ENCODE measurements at regions not wholly inside any gene's neighbourhood (a gene's known extent, or its start where the extent isn't known, plus 50 kb on each side); places are given as distances from the start of the nearest gene placed in this dataset.

DNA sequence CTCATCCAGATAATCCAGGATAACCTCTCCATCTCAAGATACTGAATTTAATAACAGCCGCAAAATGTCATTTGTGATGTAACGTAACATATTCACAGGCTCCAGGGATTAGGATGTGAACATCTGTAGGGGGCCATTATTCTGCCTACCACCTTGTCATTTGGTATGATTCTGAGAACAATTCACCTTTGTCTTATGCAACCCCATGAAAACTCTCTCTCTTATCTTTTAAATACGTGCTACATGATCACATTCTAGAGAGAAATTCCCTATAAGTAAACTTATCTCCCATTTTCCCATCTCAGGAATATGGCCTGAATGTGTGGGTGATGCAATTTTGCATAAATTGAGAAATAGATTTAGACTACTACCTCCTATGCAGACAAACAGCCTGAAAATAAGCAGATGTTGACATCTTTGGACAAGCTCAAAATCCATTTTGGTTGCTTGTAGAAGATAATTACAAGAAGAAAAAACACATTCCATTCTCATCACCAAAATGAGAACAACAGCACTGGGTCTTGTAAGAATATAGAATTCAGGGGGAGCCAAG lies 255.4 kb upstream of the STXBP5 start:
- CTCF ChIA-PET = no interaction called here
- POLR2A ChIA-PET = no interaction called here
- H3K4me1 Mint-ChIP-seq = no peaks in the 10 kb centered on the region
- ATAC-seq (no peak), DNase-seq (ENCODE audit: low spot score) (no peak)
- no peak overlapping the region for H3K27ac Mint-ChIP-seq
- peaks cover 21% of the 10 kb centered on the region for H3K9me3 Mint-ChIP-seq
- H3K27me3 Mint-ChIP-seq (ENCODE audit: low read depth) = no peaks in the 10 kb centered on the region
- H3K36me3 Mint-ChIP-seq = peaks cover 6% of the 10 kb centered on the region
- H3K4me3 Mint-ChIP-seq = no peak overlapping the region
- TF ChIP-seq, protein P1, sequence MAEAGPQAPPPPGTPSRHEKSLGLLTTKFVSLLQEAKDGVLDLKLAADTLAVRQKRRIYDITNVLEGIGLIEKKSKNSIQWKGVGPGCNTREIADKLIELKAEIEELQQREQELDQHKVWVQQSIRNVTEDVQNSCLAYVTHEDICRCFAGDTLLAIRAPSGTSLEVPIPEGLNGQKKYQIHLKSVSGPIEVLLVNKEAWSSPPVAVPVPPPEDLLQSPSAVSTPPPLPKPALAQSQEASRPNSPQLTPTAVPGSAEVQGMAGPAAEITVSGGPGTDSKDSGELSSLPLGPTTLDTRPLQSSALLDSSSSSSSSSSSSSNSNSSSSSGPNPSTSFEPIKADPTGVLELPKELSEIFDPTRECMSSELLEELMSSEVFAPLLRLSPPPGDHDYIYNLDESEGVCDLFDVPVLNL (CRISPR knock-in tag; IDR thresholded peaks at IDR 0.05; ENCODE audit: borderline replicate concordance, low read depth) = no peak
- TF ChIP-seq ZNF263 (CRISPR knock-in tag; IDR thresholded peaks at IDR 0.05; ENCODE audit: low read depth) (no peak), ZNF671 (CRISPR knock-in tag; IDR thresholded peaks at IDR 0.05) (no peak), EMX1 (CRISPR knock-in tag; IDR thresholded peaks at IDR 0.05) (no peak), SOX15 (CRISPR knock-in tag; IDR thresholded peaks at IDR 0.05) (no peak), NFE2L1 (CRISPR knock-in tag; IDR thresholded peaks at IDR 0.05) (no peak), SP1 (CRISPR knock-in tag; conservative IDR thresholded peaks at IDR 0.05) (no peak), JAZF1 (CRISPR knock-in tag; IDR thresholded peaks at IDR 0.05) (no peak), MXD4 (CRISPR knock-in tag; IDR thresholded peaks at IDR 0.05; ENCODE audit: borderline replicate concordance) (no peak)
- TF ChIP-seq, protein P2, sequence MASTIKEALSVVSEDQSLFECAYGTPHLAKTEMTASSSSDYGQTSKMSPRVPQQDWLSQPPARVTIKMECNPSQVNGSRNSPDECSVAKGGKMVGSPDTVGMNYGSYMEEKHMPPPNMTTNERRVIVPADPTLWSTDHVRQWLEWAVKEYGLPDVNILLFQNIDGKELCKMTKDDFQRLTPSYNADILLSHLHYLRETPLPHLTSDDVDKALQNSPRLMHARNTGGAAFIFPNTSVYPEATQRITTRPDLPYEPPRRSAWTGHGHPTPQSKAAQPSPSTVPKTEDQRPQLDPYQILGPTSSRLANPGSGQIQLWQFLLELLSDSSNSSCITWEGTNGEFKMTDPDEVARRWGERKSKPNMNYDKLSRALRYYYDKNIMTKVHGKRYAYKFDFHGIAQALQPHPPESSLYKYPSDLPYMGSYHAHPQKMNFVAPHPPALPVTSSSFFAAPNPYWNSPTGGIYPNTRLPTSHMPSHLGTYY (CRISPR knock-in tag; IDR thresholded peaks at IDR 0.05) = no peak
- TF ChIP-seq, protein P3, sequence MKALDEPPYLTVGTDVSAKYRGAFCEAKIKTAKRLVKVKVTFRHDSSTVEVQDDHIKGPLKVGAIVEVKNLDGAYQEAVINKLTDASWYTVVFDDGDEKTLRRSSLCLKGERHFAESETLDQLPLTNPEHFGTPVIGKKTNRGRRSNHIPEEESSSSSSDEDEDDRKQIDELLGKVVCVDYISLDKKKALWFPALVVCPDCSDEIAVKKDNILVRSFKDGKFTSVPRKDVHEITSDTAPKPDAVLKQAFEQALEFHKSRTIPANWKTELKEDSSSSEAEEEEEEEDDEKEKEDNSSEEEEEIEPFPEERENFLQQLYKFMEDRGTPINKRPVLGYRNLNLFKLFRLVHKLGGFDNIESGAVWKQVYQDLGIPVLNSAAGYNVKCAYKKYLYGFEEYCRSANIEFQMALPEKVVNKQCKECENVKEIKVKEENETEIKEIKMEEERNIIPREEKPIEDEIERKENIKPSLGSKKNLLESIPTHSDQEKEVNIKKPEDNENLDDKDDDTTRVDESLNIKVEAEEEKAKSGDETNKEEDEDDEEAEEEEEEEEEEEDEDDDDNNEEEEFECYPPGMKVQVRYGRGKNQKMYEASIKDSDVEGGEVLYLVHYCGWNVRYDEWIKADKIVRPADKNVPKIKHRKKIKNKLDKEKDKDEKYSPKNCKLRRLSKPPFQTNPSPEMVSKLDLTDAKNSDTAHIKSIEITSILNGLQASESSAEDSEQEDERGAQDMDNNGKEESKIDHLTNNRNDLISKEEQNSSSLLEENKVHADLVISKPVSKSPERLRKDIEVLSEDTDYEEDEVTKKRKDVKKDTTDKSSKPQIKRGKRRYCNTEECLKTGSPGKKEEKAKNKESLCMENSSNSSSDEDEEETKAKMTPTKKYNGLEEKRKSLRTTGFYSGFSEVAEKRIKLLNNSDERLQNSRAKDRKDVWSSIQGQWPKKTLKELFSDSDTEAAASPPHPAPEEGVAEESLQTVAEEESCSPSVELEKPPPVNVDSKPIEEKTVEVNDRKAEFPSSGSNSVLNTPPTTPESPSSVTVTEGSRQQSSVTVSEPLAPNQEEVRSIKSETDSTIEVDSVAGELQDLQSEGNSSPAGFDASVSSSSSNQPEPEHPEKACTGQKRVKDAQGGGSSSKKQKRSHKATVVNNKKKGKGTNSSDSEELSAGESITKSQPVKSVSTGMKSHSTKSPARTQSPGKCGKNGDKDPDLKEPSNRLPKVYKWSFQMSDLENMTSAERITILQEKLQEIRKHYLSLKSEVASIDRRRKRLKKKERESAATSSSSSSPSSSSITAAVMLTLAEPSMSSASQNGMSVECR (CRISPR knock-in tag; IDR thresholded peaks at IDR 0.05; ENCODE audit: borderline replicate concordance) = no peak
- TF ChIP-seq, protein P4, sequence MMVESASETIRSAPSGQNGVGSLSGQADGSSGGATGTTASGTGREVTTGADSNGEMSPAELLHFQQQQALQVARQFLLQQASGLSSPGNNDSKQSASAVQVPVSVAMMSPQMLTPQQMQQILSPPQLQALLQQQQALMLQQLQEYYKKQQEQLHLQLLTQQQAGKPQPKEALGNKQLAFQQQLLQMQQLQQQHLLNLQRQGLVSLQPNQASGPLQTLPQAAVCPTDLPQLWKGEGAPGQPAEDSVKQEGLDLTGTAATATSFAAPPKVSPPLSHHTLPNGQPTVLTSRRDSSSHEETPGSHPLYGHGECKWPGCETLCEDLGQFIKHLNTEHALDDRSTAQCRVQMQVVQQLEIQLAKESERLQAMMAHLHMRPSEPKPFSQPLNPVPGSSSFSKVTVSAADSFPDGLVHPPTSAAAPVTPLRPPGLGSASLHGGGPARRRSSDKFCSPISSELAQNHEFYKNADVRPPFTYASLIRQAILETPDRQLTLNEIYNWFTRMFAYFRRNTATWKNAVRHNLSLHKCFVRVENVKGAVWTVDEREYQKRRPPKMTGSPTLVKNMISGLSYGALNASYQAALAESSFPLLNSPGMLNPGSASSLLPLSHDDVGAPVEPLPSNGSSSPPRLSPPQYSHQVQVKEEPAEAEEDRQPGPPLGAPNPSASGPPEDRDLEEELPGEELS (CRISPR knock-in tag; IDR thresholded peaks at IDR 0.05) = no peak
- TF ChIP-seq, protein P5, sequence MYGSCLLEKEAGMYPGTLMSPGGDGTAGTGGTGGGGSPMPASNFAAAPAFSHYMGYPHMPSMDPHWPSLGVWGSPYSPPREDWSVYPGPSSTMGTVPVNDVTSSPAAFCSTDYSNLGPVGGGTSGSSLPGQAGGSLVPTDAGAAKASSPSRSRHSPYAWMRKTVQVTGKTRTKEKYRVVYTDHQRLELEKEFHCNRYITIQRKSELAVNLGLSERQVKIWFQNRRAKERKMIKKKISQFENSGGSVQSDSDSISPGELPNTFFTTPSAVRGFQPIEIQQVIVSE (CRISPR knock-in tag; IDR thresholded peaks at IDR 0.05; ENCODE audit: borderline replicate concordance) = no peak
- TF ChIP-seq, protein P6, sequence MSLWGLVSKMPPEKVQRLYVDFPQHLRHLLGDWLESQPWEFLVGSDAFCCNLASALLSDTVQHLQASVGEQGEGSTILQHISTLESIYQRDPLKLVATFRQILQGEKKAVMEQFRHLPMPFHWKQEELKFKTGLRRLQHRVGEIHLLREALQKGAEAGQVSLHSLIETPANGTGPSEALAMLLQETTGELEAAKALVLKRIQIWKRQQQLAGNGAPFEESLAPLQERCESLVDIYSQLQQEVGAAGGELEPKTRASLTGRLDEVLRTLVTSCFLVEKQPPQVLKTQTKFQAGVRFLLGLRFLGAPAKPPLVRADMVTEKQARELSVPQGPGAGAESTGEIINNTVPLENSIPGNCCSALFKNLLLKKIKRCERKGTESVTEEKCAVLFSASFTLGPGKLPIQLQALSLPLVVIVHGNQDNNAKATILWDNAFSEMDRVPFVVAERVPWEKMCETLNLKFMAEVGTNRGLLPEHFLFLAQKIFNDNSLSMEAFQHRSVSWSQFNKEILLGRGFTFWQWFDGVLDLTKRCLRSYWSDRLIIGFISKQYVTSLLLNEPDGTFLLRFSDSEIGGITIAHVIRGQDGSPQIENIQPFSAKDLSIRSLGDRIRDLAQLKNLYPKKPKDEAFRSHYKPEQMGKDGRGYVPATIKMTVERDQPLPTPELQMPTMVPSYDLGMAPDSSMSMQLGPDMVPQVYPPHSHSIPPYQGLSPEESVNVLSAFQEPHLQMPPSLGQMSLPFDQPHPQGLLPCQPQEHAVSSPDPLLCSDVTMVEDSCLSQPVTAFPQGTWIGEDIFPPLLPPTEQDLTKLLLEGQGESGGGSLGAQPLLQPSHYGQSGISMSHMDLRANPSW (CRISPR knock-in tag; conservative IDR thresholded peaks at IDR 0.05; ENCODE audit: low read depth) = no peak
- TF ChIP-seq, protein P7, sequence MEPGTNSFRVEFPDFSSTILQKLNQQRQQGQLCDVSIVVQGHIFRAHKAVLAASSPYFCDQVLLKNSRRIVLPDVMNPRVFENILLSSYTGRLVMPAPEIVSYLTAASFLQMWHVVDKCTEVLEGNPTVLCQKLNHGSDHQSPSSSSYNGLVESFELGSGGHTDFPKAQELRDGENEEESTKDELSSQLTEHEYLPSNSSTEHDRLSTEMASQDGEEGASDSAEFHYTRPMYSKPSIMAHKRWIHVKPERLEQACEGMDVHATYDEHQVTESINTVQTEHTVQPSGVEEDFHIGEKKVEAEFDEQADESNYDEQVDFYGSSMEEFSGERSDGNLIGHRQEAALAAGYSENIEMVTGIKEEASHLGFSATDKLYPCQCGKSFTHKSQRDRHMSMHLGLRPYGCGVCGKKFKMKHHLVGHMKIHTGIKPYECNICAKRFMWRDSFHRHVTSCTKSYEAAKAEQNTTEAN (CRISPR knock-in tag; IDR thresholded peaks at IDR 0.05) = no peak
- TF ChIP-seq, protein P8, sequence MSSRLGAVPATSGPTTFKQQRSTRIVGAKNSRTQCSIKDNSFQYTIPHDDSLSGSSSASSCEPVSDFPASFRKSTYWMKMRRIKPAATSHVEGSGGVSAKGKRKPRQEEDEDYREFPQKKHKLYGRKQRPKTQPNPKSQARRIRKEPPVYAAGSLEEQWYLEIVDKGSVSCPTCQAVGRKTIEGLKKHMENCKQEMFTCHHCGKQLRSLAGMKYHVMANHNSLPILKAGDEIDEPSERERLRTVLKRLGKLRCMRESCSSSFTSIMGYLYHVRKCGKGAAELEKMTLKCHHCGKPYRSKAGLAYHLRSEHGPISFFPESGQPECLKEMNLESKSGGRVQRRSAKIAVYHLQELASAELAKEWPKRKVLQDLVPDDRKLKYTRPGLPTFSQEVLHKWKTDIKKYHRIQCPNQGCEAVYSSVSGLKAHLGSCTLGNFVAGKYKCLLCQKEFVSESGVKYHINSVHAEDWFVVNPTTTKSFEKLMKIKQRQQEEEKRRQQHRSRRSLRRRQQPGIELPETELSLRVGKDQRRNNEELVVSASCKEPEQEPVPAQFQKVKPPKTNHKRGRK (CRISPR knock-in tag; IDR thresholded peaks at IDR 0.05; ENCODE audit: borderline replicate concordance) = no peak
- TF ChIP-seq, protein P9, sequence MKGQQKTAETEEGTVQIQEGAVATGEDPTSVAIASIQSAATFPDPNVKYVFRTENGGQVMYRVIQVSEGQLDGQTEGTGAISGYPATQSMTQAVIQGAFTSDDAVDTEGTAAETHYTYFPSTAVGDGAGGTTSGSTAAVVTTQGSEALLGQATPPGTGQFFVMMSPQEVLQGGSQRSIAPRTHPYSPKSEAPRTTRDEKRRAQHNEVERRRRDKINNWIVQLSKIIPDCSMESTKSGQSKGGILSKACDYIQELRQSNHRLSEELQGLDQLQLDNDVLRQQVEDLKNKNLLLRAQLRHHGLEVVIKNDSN (CRISPR knock-in tag; IDR thresholded peaks at IDR 0.05) = no peak
- TF ChIP-seq, protein P10, sequence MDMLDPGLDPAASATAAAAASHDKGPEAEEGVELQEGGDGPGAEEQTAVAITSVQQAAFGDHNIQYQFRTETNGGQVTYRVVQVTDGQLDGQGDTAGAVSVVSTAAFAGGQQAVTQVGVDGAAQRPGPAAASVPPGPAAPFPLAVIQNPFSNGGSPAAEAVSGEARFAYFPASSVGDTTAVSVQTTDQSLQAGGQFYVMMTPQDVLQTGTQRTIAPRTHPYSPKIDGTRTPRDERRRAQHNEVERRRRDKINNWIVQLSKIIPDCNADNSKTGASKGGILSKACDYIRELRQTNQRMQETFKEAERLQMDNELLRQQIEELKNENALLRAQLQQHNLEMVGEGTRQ (CRISPR knock-in tag; IDR thresholded peaks at IDR 0.05) = no peak

All from WTC11 (cell line).